HCT116 (cell line): ENCODE measurements at regions not wholly inside any gene's neighbourhood (a gene's known extent, or its start where the extent isn't known, plus 50 kb on each side); places are given as distances from the start of the nearest gene placed in this dataset.

Experiments used
- ATAC-seq: fragments of 200-7000 bp; cut with Tn5 transposase; 2 replicates; pipeline ENCODE4 v1.9.1; 2020; ENCODE audit warnings: mild to moderate bottlenecking, moderate library complexity
- BruUV-seq: library from RNA; stranded (reverse); fragments of 400-500 nt; replicated peaks from 2 replicates; lab custom pipeline; 2021; lab: Mats Ljungman, UMichigan
- CTCF ChIA-PET: fragments of 300-600 bp; sonication (Branson Sonifier 250); formaldehyde crosslinking; loops from one replicate; lab custom pipeline; 2021; ENCODE audit warnings: antibody characterized with exemption; lab: Charles Lee
- POLR2A ChIA-PET: fragments of 300-600, 350-600 bp; sonication (Branson Sonifier 250); formaldehyde crosslinking; loops from one replicate; lab custom pipeline; 2021; ENCODE audit warnings: antibody characterized with exemption; lab: Charles Lee
- RAD21 ChIA-PET, 2 experiments: fragments of 300-600 bp; sonication (Branson Sonifier 250); formaldehyde crosslinking; loops; one replicate each; lab custom pipeline; 2023; ENCODE audit warnings: low total read pairs in 2 of 2; ENCODE audit not compliant: uncharacterized antibody in 2 of 2, unreplicated experiment in 2 of 2, low non-redundant PET in 1 of 2; lab: Charles Lee
- DNase-seq: peaks from one replicate; pipeline ENCODE4 v3.0.0-alpha.2; 2010; ENCODE audit warnings: low read depth, low spot score
- H2AFZ ChIP-seq: fragments of 200-600 bp; shearing (Covaris generic), sonication (generic); 2 replicates; pipeline ENCODE4 v1.6.1; 2017; ENCODE audit warnings: low read depth, mixed run types, mixed read lengths, antibody characterized with exemption, low read length; ENCODE audit not compliant: poor library complexity, severe bottlenecking
- H3K27ac ChIP-seq: 2 replicates; pipeline ENCODE4 v1.5.1; 2012; ENCODE audit warnings: low read depth, low read length
- H3K27me3 ChIP-seq: fragments of 200-600 bp; sonication (generic); 2 replicates; pipeline ENCODE4 v1.6.1; 2016; ENCODE audit warnings: mixed run types, low read length, mixed read lengths; ENCODE audit not compliant: insufficient read depth
- H3K36me3 ChIP-seq, 2 experiments: fragments of 200-500 bp in 1 of 2; fragments of 200-600 bp in 1 of 2; sonication (Bioruptor generic) in 1 of 2; sonication (generic) in 1 of 2; 2 replicates each; pipeline versions ENCODE4 v1.5.1 to v1.6.1; 2014 to 2016; ENCODE audit warnings: low read length in 2 of 2, inconsistent platforms in 1 of 2, mixed read lengths in 1 of 2, mixed run types in 1 of 2; ENCODE audit not compliant: insufficient read depth in 2 of 2, control insufficient read depth in 1 of 2
- H3K4me1 ChIP-seq, 2 experiments: fragments of 200-600 bp in 1 of 2; sonication (generic) in 1 of 2; 2 replicates each; pipeline versions ENCODE4 v1.5.1 to v1.6.1; 2012 to 2017; ENCODE audit warnings: low read length in 2 of 2, inconsistent platforms in 1 of 2, mild to moderate bottlenecking in 1 of 2, mixed read lengths in 1 of 2, mixed run types in 1 of 2, moderate library complexity in 1 of 2; ENCODE audit not compliant: insufficient read depth in 2 of 2, control insufficient read depth in 1 of 2
- H3K4me2 ChIP-seq: fragments of 200-600 bp; sonication (generic); 2 replicates; pipeline ENCODE4 v1.6.1; 2017; ENCODE audit warnings: mixed run types, low read length, mixed read lengths
- H3K4me3 ChIP-seq, 2 experiments: fragments of 200-600 bp in 1 of 2; sonication (generic) in 1 of 2; replicated peaks in 1 of 2; 2 replicates each; pipeline ENCODE4 v1.5.1; 2011 to 2016; ENCODE audit warnings: low read length in 2 of 2, control low read depth in 1 of 2, low read depth in 1 of 2, mild to moderate bottlenecking in 1 of 2, mixed read lengths in 1 of 2, mixed run types in 1 of 2
- H3K79me2 ChIP-seq: fragments of 200-600 bp; sonication (generic); 2 replicates; pipeline ENCODE4 v1.6.1; 2017; ENCODE audit warnings: mild to moderate bottlenecking, mixed run types, low read length, moderate library complexity, mixed read lengths; ENCODE audit not compliant: insufficient read depth
- H3K9ac ChIP-seq: fragments of 200-600 bp; sonication (generic); 2 replicates; pipeline ENCODE4 v1.6.1; 2016; ENCODE audit warnings: low read length, mixed read lengths
- H3K9me2 ChIP-seq: fragments of 200-600 bp; sonication (generic), shearing (Covaris generic); 2 replicates; pipeline ENCODE4 v1.6.1; 2017; ENCODE audit warnings: mixed run types, mild to moderate bottlenecking, moderate library complexity; ENCODE audit not compliant: insufficient read depth
- H3K9me3 ChIP-seq, 2 experiments: fragments of 200-500 bp in 1 of 2; fragments of 200-600 bp in 1 of 2; sonication (Bioruptor generic) in 1 of 2; sonication (generic) in 1 of 2; 2 replicates each; pipeline ENCODE4 v1.6.1; 2014 to 2017; ENCODE audit warnings: low read length in 2 of 2, mixed read lengths in 2 of 2, inconsistent platforms in 1 of 2, low read depth in 1 of 2, mild to moderate bottlenecking in 1 of 2, mixed run types in 1 of 2, moderate library complexity in 1 of 2; ENCODE audit not compliant: control insufficient read depth in 1 of 2, insufficient read depth in 1 of 2
- H4K20me1 ChIP-seq: fragments of 200-600 bp; sonication (generic), shearing (Covaris generic); 2 replicates; pipeline ENCODE4 v1.6.1; 2017; ENCODE audit warnings: mixed run types, mild to moderate bottlenecking, moderate library complexity; ENCODE audit not compliant: insufficient read depth
- CEBPB ChIP-seq: IDR thresholded peaks from 2 replicates; pipeline ENCODE4 v1.6.1; 2012; ENCODE audit warnings: low read depth
- ELF1 ChIP-seq: IDR thresholded peaks from 2 replicates; pipeline ENCODE4 v1.6.1; 2012; ENCODE audit warnings: low read depth, borderline replicate concordance
- FOSL1 ChIP-seq: IDR thresholded peaks from 2 replicates; pipeline ENCODE4 v1.6.1; 2012; ENCODE audit warnings: low read depth
- JUND ChIP-seq: IDR thresholded peaks from 2 replicates; pipeline ENCODE4 v1.6.1; 2012
- POLR2A ChIP-seq: IDR thresholded peaks from 2 replicates; pipeline ENCODE4 v1.7.0; 2011; ENCODE audit warnings: borderline replicate concordance; ENCODE audit not compliant: insufficient read depth, insufficient read length; ENCODE audit errors: extremely low read depth
- POLR2AphosphoS5 ChIP-seq: IDR thresholded peaks from 2 replicates; pipeline ENCODE4 v1.6.1; 2011; ENCODE audit warnings: mild to moderate bottlenecking, low read depth, low read length, moderate library complexity
- ZFX ChIP-seq: fragments of 450-650 bp; IDR thresholded peaks from 2 replicates; pipeline ENCODE4 v1.6.1; 2017
- intact Hi-C: fragments of 100-400 bp; cut with micrococcal nuclease; formaldehyde crosslinking; loops from 2 replicates; pipeline ENCODE4 v1.10.0; 2022
- TF ChIP-seq, protein P1 (sequence below), 3 experiments: fragments of 200-600 bp in 1 of 3; sonication (generic) in 1 of 3; IDR thresholded peaks in 2 of 3; conservative IDR thresholded peaks in 1 of 3; 2 replicates each; pipeline ENCODE4 v1.5.1; 2012 to 2017; ENCODE audit warnings: low read depth in 2 of 3, low read length in 2 of 3, antibody characterized with exemption in 1 of 3, borderline replicate concordance in 1 of 3, control low read depth in 1 of 3, mild to moderate bottlenecking in 1 of 3, mixed read lengths in 1 of 3, mixed run types in 1 of 3, moderate library complexity in 1 of 3; ENCODE audit not compliant: insufficient read depth in 1 of 3
- TF ChIP-seq, protein P2 (sequence below): IDR thresholded peaks from 2 replicates; pipeline ENCODE4 v1.6.1; 2011; ENCODE audit warnings: mild to moderate bottlenecking, low read length, moderate library complexity; ENCODE audit not compliant: insufficient replicate concordance; ENCODE audit errors: extremely low read depth
- TF ChIP-seq, protein P3 (sequence below): IDR thresholded peaks from 2 replicates; pipeline ENCODE4 v1.6.1; 2012

DNA sequence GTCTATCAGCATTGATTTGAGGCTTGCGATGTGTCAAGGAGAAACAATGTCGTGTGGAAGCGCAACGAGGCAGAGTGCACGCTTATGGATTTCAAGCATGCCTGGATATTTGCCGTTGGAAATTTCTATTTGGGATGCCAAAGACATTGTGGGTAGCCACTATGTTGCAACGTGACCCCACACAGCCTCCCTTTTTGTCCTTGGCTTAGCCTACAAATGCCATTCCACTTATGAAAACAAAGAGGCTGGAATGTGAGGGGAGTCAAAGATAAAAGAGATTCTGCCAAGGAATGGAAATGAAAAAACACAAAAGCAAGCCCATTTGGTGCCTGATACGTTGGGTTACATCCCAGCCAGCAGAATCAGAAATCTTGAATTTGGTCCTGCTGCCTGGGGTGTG is 721.2 kb downstream of the GALR1 start:
- H3K9ac ChIP-seq = no peak overlapping the region
- ChIA-PET RAD21 (no interaction called here), CTCF (no interaction called here), POLR2A (no interaction called here)
- H3K27me3 ChIP-seq = no peaks in the 10 kb centered on the region
- ATAC-seq (no peak), DNase-seq (no peak)
- peaks cover 3 to 15% of the 10 kb centered on the region in 2 experiments; a peak in 2 of 4 replicates for H3K9me3 ChIP-seq
- H3K36me3 ChIP-seq = no peaks in the 10 kb centered on the region
- no peaks in the 10 kb centered on the region for H3K9me2 ChIP-seq
- no peak overlapping the region for H3K27ac ChIP-seq
- intact Hi-C loops = no loop called here
- TF ChIP-seq FOSL1 = no peak
- TF ChIP-seq JUND = no peak
- no peak for TF ChIP-seq CEBPB
- TF ChIP-seq, protein P1, sequence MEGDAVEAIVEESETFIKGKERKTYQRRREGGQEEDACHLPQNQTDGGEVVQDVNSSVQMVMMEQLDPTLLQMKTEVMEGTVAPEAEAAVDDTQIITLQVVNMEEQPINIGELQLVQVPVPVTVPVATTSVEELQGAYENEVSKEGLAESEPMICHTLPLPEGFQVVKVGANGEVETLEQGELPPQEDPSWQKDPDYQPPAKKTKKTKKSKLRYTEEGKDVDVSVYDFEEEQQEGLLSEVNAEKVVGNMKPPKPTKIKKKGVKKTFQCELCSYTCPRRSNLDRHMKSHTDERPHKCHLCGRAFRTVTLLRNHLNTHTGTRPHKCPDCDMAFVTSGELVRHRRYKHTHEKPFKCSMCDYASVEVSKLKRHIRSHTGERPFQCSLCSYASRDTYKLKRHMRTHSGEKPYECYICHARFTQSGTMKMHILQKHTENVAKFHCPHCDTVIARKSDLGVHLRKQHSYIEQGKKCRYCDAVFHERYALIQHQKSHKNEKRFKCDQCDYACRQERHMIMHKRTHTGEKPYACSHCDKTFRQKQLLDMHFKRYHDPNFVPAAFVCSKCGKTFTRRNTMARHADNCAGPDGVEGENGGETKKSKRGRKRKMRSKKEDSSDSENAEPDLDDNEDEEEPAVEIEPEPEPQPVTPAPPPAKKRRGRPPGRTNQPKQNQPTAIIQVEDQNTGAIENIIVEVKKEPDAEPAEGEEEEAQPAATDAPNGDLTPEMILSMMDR (IDR thresholded peaks at IDR 0.05 in 2 of 3, conservative IDR thresholded peaks at IDR 0.05 in 1 of 3; ENCODE audit: borderline replicate concordance in 1 of 3, insufficient read depth in 1 of 3, low read depth in 2 of 3, low read length in 2 of 3) = no peak
- no peak for TF ChIP-seq POLR2AphosphoS5
- TF ChIP-seq, protein P2, sequence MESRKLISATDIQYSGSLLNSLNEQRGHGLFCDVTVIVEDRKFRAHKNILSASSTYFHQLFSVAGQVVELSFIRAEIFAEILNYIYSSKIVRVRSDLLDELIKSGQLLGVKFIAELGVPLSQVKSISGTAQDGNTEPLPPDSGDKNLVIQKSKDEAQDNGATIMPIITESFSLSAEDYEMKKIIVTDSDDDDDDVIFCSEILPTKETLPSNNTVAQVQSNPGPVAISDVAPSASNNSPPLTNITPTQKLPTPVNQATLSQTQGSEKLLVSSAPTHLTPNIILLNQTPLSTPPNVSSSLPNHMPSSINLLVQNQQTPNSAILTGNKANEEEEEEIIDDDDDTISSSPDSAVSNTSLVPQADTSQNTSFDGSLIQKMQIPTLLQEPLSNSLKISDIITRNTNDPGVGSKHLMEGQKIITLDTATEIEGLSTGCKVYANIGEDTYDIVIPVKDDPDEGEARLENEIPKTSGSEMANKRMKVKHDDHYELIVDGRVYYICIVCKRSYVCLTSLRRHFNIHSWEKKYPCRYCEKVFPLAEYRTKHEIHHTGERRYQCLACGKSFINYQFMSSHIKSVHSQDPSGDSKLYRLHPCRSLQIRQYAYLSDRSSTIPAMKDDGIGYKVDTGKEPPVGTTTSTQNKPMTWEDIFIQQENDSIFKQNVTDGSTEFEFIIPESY = no peak
- TF ChIP-seq POLR2A = no peak
- no peak for TF ChIP-seq ELF1
- TF ChIP-seq ZFX = no peak
- TF ChIP-seq, protein P3, sequence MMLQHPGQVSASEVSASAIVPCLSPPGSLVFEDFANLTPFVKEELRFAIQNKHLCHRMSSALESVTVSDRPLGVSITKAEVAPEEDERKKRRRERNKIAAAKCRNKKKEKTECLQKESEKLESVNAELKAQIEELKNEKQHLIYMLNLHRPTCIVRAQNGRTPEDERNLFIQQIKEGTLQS = no peak
- H3K4me2 ChIP-seq = no peak overlapping the region
- H3K79me2 ChIP-seq = no peaks in the 10 kb centered on the region
- H2AFZ ChIP-seq = no peak overlapping the region
- no TSS peak for BruUV-seq
- no peaks in the 10 kb centered on the region for H4K20me1 ChIP-seq
- H3K4me3 ChIP-seq = no peak overlapping the region
- no peaks in the 10 kb centered on the region for H3K4me1 ChIP-seq
